SU-DHL-6 (cell line): ENCODE measurements at regions not wholly inside any gene's neighbourhood (a gene's known extent, or its start where the extent isn't known, plus 50 kb on each side); places are given as distances from the start of the nearest gene placed in this dataset.

Source experiments
- H2AFZ ChIP-seq: fragments of 200-600 bp; sonication (generic); 2 replicates; pipeline ENCODE4 v1.6.1; 2014; ENCODE audit warnings: low read depth, mild to moderate bottlenecking, moderate library complexity, mixed read lengths, antibody characterized with exemption, low read length; ENCODE audit not compliant: severe bottlenecking
- H3F3A ChIP-seq: fragments of 200-600 bp; shearing (Covaris generic); 2 replicates; pipeline ENCODE4 v1.6.0; 2016; ENCODE audit warnings: antibody characterized with exemption, mild to moderate bottlenecking; ENCODE audit not compliant: insufficient read depth
- H3K27ac ChIP-seq: fragments of 200-600 bp; sonication (generic); 2 replicates; pipeline ENCODE4 v1.5.1; 2016; ENCODE audit warnings: low read depth, mild to moderate bottlenecking, low read length, moderate library complexity, mixed read lengths
- H3K27me3 ChIP-seq: fragments of 200-600 bp; sonication (generic), shearing (Covaris generic); 2 replicates; pipeline ENCODE4 v1.6.0; 2014; ENCODE audit warnings: mild to moderate bottlenecking, low read length
- H3K36me3 ChIP-seq: fragments of 200-600 bp; sonication (generic); 2 replicates; pipeline ENCODE4 v1.6.1; 2014; ENCODE audit warnings: mild to moderate bottlenecking, low read length, mixed read lengths
- H3K4me2 ChIP-seq: fragments of 300-600, 200-600 bp; shearing (Covaris generic), sonication (generic); 2 replicates; pipeline ENCODE4 v1.6.0; 2014; ENCODE audit warnings: low read length, low read depth, mild to moderate bottlenecking; ENCODE audit not compliant: poor library complexity, severe bottlenecking
- H3K4me3 ChIP-seq: fragments of 200-600 bp; sonication (generic); 2 replicates; pipeline ENCODE4 v1.5.1; 2014; ENCODE audit warnings: antibody characterized with exemption, low read length, mild to moderate bottlenecking, mixed read lengths; ENCODE audit not compliant: insufficient read depth, poor library complexity, severe bottlenecking
- H3K79me2 ChIP-seq: fragments of 200-600 bp; sonication (generic); 2 replicates; pipeline ENCODE4 v1.6.1; 2014; ENCODE audit warnings: mild to moderate bottlenecking, low read length, moderate library complexity; ENCODE audit not compliant: insufficient read depth
- H3K9ac ChIP-seq: fragments of 200-600 bp; sonication (generic); 2 replicates; pipeline ENCODE4 v1.7.0; 2014; ENCODE audit warnings: mild to moderate bottlenecking, low read length
- H3K9me2 ChIP-seq: fragments of 200-600 bp; sonication (generic); replicated peaks from 2 replicates; pipeline ENCODE4 v1.6.1; 2014; ENCODE audit warnings: low read length; ENCODE audit not compliant: insufficient read depth
- H3K9me3 ChIP-seq: fragments of 200-600 bp; sonication (generic); 2 replicates; pipeline ENCODE4 v1.6.1; 2014; ENCODE audit warnings: low read length, mixed read lengths; ENCODE audit not compliant: insufficient read depth
- H4K20me1 ChIP-seq: fragments of 200-600 bp; sonication (generic); 2 replicates; pipeline ENCODE4 v1.6.1; 2014; ENCODE audit warnings: low read depth, mild to moderate bottlenecking, antibody characterized with exemption, low read length, moderate library complexity, mixed read lengths
- CTCF ChIP-seq: fragments of 200-600 bp; sonication (generic); IDR thresholded peaks from one replicate; pipeline ENCODE4 v1.5.1; 2017; ENCODE audit warnings: antibody characterized with exemption, mild to moderate bottlenecking, low read length, moderate library complexity; ENCODE audit not compliant: insufficient read depth, poor library complexity, severe bottlenecking
- EZH2phosphoT487 ChIP-seq: fragments of 200-600 bp; sonication (generic), shearing (Covaris generic); conservative IDR thresholded peaks from 2 replicates; pipeline ENCODE4 v1.6.1; 2018; ENCODE audit warnings: mild to moderate bottlenecking, antibody characterized with exemption, low read length, moderate library complexity, mixed read lengths

- Histone ChIP-seq H3K4me3 (no peak overlapping the region), H3K4me2 (no peak overlapping the region), H3K9me2 (no peaks in the 10 kb centered on the region), H3K27ac (no peak overlapping the region), H3K9me3 (no peaks in the 10 kb centered on the region), H3K9ac (no peak overlapping the region), H2AFZ (no peak overlapping the region), H3K79me2 (no peaks in the 10 kb centered on the region), H3F3A (no peaks in the 10 kb centered on the region), H3K36me3 (no peaks in the 10 kb centered on the region), H4K20me1 (no peaks in the 10 kb centered on the region), H3K27me3 (no peaks in the 10 kb centered on the region)
- TF ChIP-seq CTCF = no peak
- TF ChIP-seq EZH2phosphoT487 = no peak
Observed at GRCh38 chr5:102595332-102595731, 96.5 kb upstream of the SLCO6A1 start.

- H3K9me3 ChIP-seq = no peaks in the 10 kb centered on the region
- H3K27me3 ChIP-seq = no peaks in the 10 kb centered on the region
- no peak overlapping the region for H3K4me3 ChIP-seq
- H3K79me2 ChIP-seq = no peaks in the 10 kb centered on the region
- no peaks in the 10 kb centered on the region for H3F3A ChIP-seq
- H4K20me1 ChIP-seq = no peaks in the 10 kb centered on the region
- H3K9me2 ChIP-seq = no peaks in the 10 kb centered on the region
- no peak overlapping the region for H3K27ac ChIP-seq
- H3K36me3 ChIP-seq = no peaks in the 10 kb centered on the region
- H3K4me2 ChIP-seq = no peak overlapping the region
- no peak overlapping the region for H3K9ac ChIP-seq
- no peak overlapping the region for H2AFZ ChIP-seq
- TF ChIP-seq CTCF (no peak), EZH2phosphoT487 (no peak)
Observed at GRCh38 chr5:102596113-102596512, 97.3 kb upstream of the SLCO6A1 start.

- Histone ChIP-seq H3K9ac (no peak overlapping the region), H3F3A (no peaks in the 10 kb centered on the region), H3K4me2 (no peak overlapping the region), H3K27ac (no peak overlapping the region), H3K79me2 (no peaks in the 10 kb centered on the region), H4K20me1 (no peaks in the 10 kb centered on the region), H3K27me3 (no peaks in the 10 kb centered on the region), H3K9me3 (no peaks in the 10 kb centered on the region), H3K36me3 (no peaks in the 10 kb centered on the region), H3K4me3 (no peak overlapping the region), H2AFZ (no peak overlapping the region), H3K9me2 (no peaks in the 10 kb centered on the region)
- TF ChIP-seq EZH2phosphoT487 (no peak), CTCF (no peak)
Observed at GRCh38 chr5:102596951-102597350, 98.2 kb upstream of the SLCO6A1 start.

GRCh38 chr5:102599289-102599688 is 100.5 kb upstream of the SLCO6A1 start:
- H3K9ac ChIP-seq = no peak overlapping the region
- no peaks in the 10 kb centered on the region for H3K79me2 ChIP-seq
- no peak overlapping the region for H3K27ac ChIP-seq
- H3K4me2 ChIP-seq = no peak overlapping the region
- no peaks in the 10 kb centered on the region for H3K36me3 ChIP-seq
- no peaks in the 10 kb centered on the region for H3K27me3 ChIP-seq
- H2AFZ ChIP-seq = no peak overlapping the region
- H4K20me1 ChIP-seq = no peaks in the 10 kb centered on the region
- H3K9me3 ChIP-seq = no peaks in the 10 kb centered on the region
- H3F3A ChIP-seq = no peaks in the 10 kb centered on the region
- no peaks in the 10 kb centered on the region for H3K9me2 ChIP-seq
- TF ChIP-seq EZH2phosphoT487 = no peak
- TF ChIP-seq CTCF = no peak
- H3K4me3 ChIP-seq = no peak overlapping the region
